ENCODE measurements at regions not wholly inside any gene's neighbourhood (a gene's known extent, or its start where the extent isn't known, plus 50 kb on each side); places are given as distances from the start of the nearest gene placed in this dataset.

- Histone ChIP-seq H3K4me2 (ENCODE audit: low read length) (no peak overlapping the region), H3K27me3 (ENCODE audit: insufficient read depth, low read length) (no peaks in the 10 kb centered on the region), H4K20me1 (ENCODE audit: insufficient read depth) (no peaks in the 10 kb centered on the region), H3K9me2 (ENCODE audit: insufficient read depth) (no peaks in the 10 kb centered on the region), H3K79me2 (ENCODE audit: insufficient read depth, low read length) (no peaks in the 10 kb centered on the region), H3K9me3 (ENCODE audit: control insufficient read depth in 1 of 2, insufficient read depth in 1 of 2, low read depth in 1 of 2, low read length in 2 of 2) (peaks cover 6 to 25% of the 10 kb centered on the region in 2 experiments; a peak in 2 of 4 replicates), H3K9ac (ENCODE audit: low read length) (no peak overlapping the region), H3K27ac (ENCODE audit: low read depth, low read length) (no peak overlapping the region), H3K36me3 (ENCODE audit: control insufficient read depth in 1 of 2, insufficient read depth in 2 of 2, low read length in 2 of 2) (no peaks in the 10 kb centered on the region), H3K4me1 (ENCODE audit: control insufficient read depth in 1 of 2, insufficient read depth in 2 of 2, low read length in 2 of 2) (no peaks in the 10 kb centered on the region), H2AFZ (ENCODE audit: low read depth, low read length, poor library complexity, severe bottlenecking) (no peak overlapping the region), H3K4me3 (replicated peaks in 1 of 2; ENCODE audit: low read depth in 1 of 2, low read length in 2 of 2) (no peak overlapping the region)
- ChIA-PET POLR2A (no interaction called here), CTCF (no interaction called here), RAD21 (ENCODE audit: low non-redundant PET in 1 of 2, low total read pairs in 2 of 2, uncharacterized antibody in 2 of 2, unreplicated experiment in 2 of 2) (no interaction called here)
- ATAC-seq: no peak
- intact Hi-C loops (cut with micrococcal nuclease): no loop called here
- BruUV-seq (replicated peaks): no TSS peak
- DNase-seq (ENCODE audit: low read depth, low spot score): no peak
- no peak for TF ChIP-seq ZNF274 (IDR thresholded peaks at IDR 0.05; ENCODE audit: low read depth, low read length)
- TF ChIP-seq POLR2AphosphoS5 (IDR thresholded peaks at IDR 0.05; ENCODE audit: low read depth, low read length): no peak
- no peak for TF ChIP-seq FOSL1 (IDR thresholded peaks at IDR 0.05; ENCODE audit: low read depth)
- TF ChIP-seq EZH2phosphoT487 (IDR thresholded peaks at IDR 0.05; ENCODE audit: borderline replicate concordance): no peak
- TF ChIP-seq SP1 (IDR thresholded peaks at IDR 0.05; ENCODE audit: low read depth): no peak
- no peak for TF ChIP-seq YY1 (IDR thresholded peaks at IDR 0.05; ENCODE audit: extremely low read depth, insufficient replicate concordance, low read depth, low read length)
- no peak for TF ChIP-seq ZFX (IDR thresholded peaks at IDR 0.05)
- TF ChIP-seq JUND (IDR thresholded peaks at IDR 0.05): no peak
- no peak for TF ChIP-seq TCF7L2 (IDR thresholded peaks at IDR 0.05; ENCODE audit: borderline replicate concordance, extremely low read depth, insufficient read depth, insufficient read length)
- TF ChIP-seq ELF1 (IDR thresholded peaks at IDR 0.05; ENCODE audit: borderline replicate concordance, low read depth): no peak
- no peak for TF ChIP-seq CBX3 (IDR thresholded peaks at IDR 0.05; ENCODE audit: low read depth)
- TF ChIP-seq ZBTB33 (IDR thresholded peaks at IDR 0.05; ENCODE audit: extremely low read depth, insufficient replicate concordance, low read length): no peak
- TF ChIP-seq RAD21 (IDR thresholded peaks at IDR 0.05; ENCODE audit: low read depth): no peak
- no peak for TF ChIP-seq EZH2 (IDR thresholded peaks at IDR 0.05)
- TF ChIP-seq MAX (IDR thresholded peaks at IDR 0.05): no peak
- TF ChIP-seq CEBPB (IDR thresholded peaks at IDR 0.05; ENCODE audit: low read depth): no peak
Observed at GRCh38 chr16:51898872-51899271, 648.1 kb downstream of the TOX3 start.
